ENCODE measurements at regions not wholly inside any gene's neighbourhood (a gene's known extent, or its start where the extent isn't known, plus 50 kb on each side); places are given as distances from the start of the nearest gene placed in this dataset.
A peak's percentile ranks its signal among the peaks of the same experiment; 100 is the strongest.

DNA sequence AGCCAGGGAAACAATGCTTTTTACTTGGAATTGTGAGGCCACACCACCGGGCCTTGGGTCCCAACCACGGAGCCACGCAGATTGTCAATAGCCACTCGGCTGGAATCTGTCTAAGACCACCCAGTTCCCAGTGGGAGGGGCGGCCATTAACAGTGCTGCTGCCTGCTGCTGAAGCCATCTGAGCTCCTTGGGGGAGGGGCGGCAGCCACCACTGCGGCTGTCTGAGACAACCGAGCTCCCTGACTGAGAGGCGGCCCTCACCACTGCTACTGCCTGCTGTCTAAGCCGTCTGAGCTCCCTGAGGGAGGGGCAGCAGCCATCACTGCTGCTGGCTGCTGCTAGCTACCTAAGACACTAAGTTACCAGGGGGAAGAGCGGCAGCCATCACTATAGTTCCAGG lies 64.3 kb downstream of the DMRTA2 start:
- CTCF ChIA-PET: no interaction called here

DNA sequence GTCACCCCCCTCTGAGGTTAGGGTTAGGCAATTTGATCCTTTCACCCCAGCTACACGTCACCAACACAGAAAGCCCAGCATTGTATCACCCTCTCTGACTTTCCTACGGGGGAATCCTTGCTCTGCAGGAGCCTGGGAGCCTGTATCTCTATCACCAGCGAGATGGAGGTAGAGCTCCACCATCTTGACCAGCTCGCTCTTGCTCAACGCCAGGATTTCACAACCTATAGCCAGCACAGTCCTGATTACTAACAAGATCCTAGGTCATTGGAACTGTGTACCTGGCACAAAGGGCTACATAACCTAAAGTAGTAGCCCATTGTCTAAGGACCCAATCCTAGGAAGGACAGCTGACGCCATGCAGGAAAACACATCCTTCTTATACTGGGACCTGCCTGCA lies 66.1 kb downstream of the DMRTA2 start:
- H3K27ac Mint-ChIP-seq: no peak overlapping the region
- ATAC-seq (no peak), DNase-seq (no peak)
- no peak overlapping the region for H3K4me3 Mint-ChIP-seq
- H3K36me3 Mint-ChIP-seq: no peaks in the 10 kb centered on the region
- CTCF ChIA-PET: interaction anchor here (1.2 kb wide), 1 partner anchor 10 kb away, joined by 3 read pairs; no protein-coding TSS in a partner anchor
- no peaks in the 10 kb centered on the region for H3K4me1 Mint-ChIP-seq
- H3K27me3 Mint-ChIP-seq: peaks cover 15% of the 10 kb centered on the region
- no peaks in the 10 kb centered on the region for H3K9me3 Mint-ChIP-seq (ENCODE audit: low read depth)

More for the DNA sequence above, 64.3 kb downstream of the DMRTA2 start:
- H3K9me3 Mint-ChIP-seq (ENCODE audit: low read depth): no peaks in the 10 kb centered on the region
- DNase-seq (no peak), ATAC-seq (no peak)
- peaks cover 30% of the 10 kb centered on the region for H3K27me3 Mint-ChIP-seq
- no peak overlapping the region for H3K27ac Mint-ChIP-seq
- no peaks in the 10 kb centered on the region for H3K4me1 Mint-ChIP-seq
- no peaks in the 10 kb centered on the region for H3K36me3 Mint-ChIP-seq
- H3K4me3 Mint-ChIP-seq: no peak overlapping the region

DNA sequence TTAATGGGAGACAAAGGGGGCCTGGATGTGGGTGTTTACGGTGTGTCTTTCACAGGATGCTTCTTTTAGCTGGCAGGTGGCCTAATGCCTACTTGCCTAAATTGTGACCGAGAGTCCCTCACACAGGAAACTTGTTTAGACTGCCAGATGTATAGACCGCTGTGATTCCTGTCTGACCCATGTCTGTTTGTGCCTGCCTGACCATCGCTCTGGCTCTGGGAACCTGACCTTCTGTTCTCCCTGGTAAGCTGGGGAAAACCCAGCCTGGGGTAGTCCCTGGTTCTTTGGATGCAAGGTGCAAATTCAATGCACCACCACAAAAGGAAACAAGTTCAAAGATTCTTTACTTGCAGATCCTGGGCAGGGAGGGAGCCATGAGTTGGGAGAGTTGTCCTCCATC lies 68.4 kb downstream of the DMRTA2 start:
- ATAC-seq: no peak
- H3K36me3 Mint-ChIP-seq: no peaks in the 10 kb centered on the region
- CTCF ChIA-PET: no interaction called here
- H3K9me3 Mint-ChIP-seq (ENCODE audit: low read depth): no peaks in the 10 kb centered on the region
- no peaks in the 10 kb centered on the region for H3K4me1 Mint-ChIP-seq
- no peak overlapping the region for H3K27ac Mint-ChIP-seq
- no peak for DNase-seq
- no peak overlapping the region for H3K4me3 Mint-ChIP-seq
- peaks cover 8% of the 10 kb centered on the region for H3K27me3 Mint-ChIP-seq

DNA sequence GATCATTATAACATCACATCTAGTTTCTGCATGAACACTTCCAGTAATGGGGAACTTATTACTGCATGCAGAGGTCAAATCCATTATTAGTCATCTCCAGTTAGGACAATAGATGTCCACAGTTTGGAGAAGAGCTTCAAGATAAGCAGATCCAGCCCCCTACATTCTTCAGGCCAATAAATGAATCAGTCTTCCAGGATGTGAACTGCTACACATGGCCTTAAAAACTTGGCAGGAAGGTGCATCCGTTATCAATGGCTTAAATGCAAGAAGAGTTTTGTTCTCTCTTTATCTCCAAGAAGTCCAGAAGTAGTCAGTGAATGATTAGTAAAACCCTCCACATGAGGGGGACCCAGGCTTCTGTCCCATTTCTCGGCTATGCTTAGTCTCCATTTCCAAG lies 70.8 kb downstream of the DMRTA2 start:
- H3K4me1 Mint-ChIP-seq: no peaks in the 10 kb centered on the region
- no peak overlapping the region for H3K27ac Mint-ChIP-seq
- CTCF ChIA-PET: interaction anchor here (1.3 to 2.4 kb wide), 2 partner anchors 18 to 20 kb away, joined by 5 to 6 read pairs; no protein-coding TSS in a partner anchor
- H3K9me3 Mint-ChIP-seq (ENCODE audit: low read depth): no peaks in the 10 kb centered on the region
- ATAC-seq (no peak), DNase-seq (no peak)
- H3K27me3 Mint-ChIP-seq: peaks cover 8% of the 10 kb centered on the region
- H3K4me3 Mint-ChIP-seq: no peak overlapping the region
- no peaks in the 10 kb centered on the region for H3K36me3 Mint-ChIP-seq

DNA sequence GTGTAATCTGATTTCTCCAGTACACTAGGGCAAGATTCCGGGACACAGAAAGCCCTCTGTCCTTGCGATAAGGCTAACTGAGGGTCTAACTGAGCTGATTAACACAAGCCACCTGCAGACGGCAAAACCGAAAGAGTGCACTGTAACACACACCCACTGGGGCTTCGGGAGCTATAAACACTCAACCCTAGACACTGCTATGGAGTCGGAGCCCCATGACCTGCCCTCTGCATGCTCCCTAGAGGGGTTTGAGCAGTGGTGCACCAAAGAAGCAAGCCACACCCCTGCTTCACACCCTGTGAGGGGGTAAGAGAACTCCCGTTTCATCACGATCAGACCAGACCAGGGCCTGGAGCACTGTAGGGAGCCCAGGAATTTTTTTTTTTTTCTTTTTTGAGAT lies 72.4 kb downstream of the DMRTA2 start:
- CTCF ChIA-PET: no interaction called here
- Mint-ChIP-seq H3K36me3 (no peaks in the 10 kb centered on the region), H3K4me3 (no peak overlapping the region), H3K9me3 (ENCODE audit: low read depth) (no peaks in the 10 kb centered on the region), H3K27ac (no peak overlapping the region), H3K4me1 (peaks cover 1% of the 10 kb centered on the region), H3K27me3 (peaks cover 8% of the 10 kb centered on the region)
- DNase-seq (no peak), ATAC-seq (no peak)

DNA sequence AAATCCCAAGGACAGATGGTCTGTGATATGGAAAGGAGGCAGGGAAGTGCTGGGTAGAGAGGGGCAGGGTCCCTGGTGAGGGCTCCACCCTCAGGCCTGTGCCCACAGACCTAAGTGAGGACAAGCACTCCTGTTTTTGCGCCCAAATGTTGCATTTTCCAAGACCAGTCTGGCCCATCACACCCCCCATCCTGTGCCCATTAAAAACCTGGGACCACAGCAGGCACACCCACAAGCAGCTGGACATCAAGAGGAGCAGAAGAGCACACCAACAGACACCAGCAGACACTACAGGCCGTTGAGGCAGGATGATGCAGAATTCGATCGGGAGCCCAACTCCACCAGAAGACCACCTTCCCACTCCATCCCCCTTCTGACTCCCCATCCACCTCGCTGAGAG lies 72.8 kb downstream of the DMRTA2 start:
- CTCF ChIA-PET: no interaction called here
- H3K27ac Mint-ChIP-seq: no peak overlapping the region
- no peak for ATAC-seq

DNA sequence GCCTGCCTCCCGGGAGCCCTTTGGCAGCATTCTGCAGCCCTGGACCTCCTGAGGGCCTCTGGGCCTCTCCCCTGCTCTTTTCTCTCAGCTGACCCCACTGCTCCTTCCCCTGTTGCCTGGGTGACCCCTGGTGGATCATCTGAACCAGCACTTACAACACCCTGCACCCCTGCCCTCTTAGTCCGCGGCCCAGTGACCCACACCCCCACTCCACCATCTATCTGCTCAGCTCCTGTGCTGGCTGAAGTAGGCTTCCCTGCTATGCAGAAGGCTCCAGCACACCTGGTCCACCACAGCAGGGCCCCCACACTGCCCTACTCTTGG lies 74.0 kb downstream of the DMRTA2 start:
- H3K36me3 Mint-ChIP-seq: no peaks in the 10 kb centered on the region
- no peak overlapping the region for H3K27ac Mint-ChIP-seq
- no peaks in the 10 kb centered on the region for H3K9me3 Mint-ChIP-seq (ENCODE audit: low read depth)
- CTCF ChIA-PET: no interaction called here
- ATAC-seq (no peak), DNase-seq (no peak)
- peaks cover 1% of the 10 kb centered on the region for H3K4me1 Mint-ChIP-seq
- H3K4me3 Mint-ChIP-seq: no peak overlapping the region
- H3K27me3 Mint-ChIP-seq: peaks cover 3% of the 10 kb centered on the region

More for the DNA sequence above, 72.8 kb downstream of the DMRTA2 start:
- Mint-ChIP-seq H3K27me3 (peaks cover 5% of the 10 kb centered on the region), H3K9me3 (ENCODE audit: low read depth) (no peaks in the 10 kb centered on the region), H3K4me3 (no peak overlapping the region), H3K36me3 (no peaks in the 10 kb centered on the region), H3K4me1 (peaks cover 1% of the 10 kb centered on the region)
- no peak for DNase-seq

DNA sequence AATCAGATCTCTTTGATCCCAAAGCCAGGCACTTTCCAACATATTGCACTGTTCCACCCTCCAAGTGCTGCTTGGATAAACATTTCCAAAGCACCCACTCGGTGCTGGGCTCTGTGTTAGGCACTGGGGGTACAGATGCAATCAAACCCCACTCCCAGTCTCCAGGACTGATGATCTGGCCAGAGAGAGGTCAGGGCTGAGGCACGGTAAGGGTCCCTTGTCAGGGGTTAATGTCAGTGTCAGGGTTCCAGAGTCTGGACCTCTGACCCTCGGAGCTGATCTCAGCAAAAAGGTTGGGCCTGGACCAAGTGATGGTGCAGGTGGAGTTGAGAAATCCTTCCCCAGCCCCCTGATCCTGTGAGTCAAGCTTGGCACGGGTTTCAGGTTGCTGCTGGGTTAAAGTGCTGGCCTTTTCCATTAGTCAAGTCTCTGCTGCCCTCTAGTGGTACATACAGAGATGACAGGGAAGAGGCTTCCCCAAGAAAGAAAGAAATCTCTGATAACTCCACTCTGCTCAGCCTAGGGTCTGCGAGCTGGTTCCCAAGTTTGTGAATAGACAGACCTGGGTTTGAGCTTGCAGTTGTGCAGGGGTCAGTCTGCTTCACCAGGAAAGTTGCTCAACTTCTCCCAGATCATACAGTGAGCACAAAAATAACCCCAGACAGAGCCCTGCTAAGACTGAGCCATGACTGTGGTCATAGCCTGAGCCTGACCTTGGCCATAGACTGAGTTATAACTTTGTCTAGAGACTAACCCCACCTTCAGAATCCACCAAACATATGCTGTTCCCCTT lies 74.6 kb downstream of the DMRTA2 start:
- Mint-ChIP-seq H3K9me3 (ENCODE audit: low read depth) (no peaks in the 10 kb centered on the region), H3K27ac (no peak overlapping the region), H3K36me3 (no peaks in the 10 kb centered on the region), H3K4me1 (peaks cover 1% of the 10 kb centered on the region), H3K4me3 (no peak overlapping the region), H3K27me3 (peaks cover 3% of the 10 kb centered on the region)
- no peak for DNase-seq
- ATAC-seq: peak; percentile 53
- CTCF ChIA-PET: interaction anchor here (0.8 to 1.6 kb wide), 2 partner anchors 16 kb away, joined by 3 to 5 read pairs; no protein-coding TSS in a partner anchor

DNA sequence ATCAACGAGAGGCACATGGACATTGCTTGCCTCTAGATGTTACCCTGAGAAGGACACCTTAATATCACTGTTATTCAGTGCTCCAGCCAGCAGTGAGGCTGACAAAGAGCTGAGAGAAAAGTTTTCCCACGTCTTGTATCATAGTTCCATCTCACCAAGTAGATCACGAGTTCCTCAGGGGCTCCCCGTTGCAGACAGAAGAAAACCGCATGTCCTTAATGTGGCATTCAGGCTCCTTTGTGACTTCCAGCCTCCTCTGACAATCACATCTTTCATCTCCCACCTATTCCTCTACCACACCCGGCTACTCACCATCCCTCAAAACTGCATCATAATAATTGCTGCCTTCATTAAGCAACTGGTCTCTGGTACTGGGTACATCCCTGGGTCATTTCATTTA lies 75.3 kb downstream of the DMRTA2 start:
- H3K27me3 Mint-ChIP-seq: peaks cover 3% of the 10 kb centered on the region
- H3K27ac Mint-ChIP-seq: no peak overlapping the region
- H3K9me3 Mint-ChIP-seq (ENCODE audit: low read depth): no peaks in the 10 kb centered on the region
- DNase-seq (no peak), ATAC-seq (no peak)
- H3K4me1 Mint-ChIP-seq: peaks cover 1% of the 10 kb centered on the region
- no peaks in the 10 kb centered on the region for H3K36me3 Mint-ChIP-seq
- CTCF ChIA-PET: interaction anchor here (0.8 to 1.6 kb wide), 2 partner anchors 15 to 17 kb away, joined by 3 to 5 read pairs; no protein-coding TSS in a partner anchor
- H3K4me3 Mint-ChIP-seq: no peak overlapping the region

DNA sequence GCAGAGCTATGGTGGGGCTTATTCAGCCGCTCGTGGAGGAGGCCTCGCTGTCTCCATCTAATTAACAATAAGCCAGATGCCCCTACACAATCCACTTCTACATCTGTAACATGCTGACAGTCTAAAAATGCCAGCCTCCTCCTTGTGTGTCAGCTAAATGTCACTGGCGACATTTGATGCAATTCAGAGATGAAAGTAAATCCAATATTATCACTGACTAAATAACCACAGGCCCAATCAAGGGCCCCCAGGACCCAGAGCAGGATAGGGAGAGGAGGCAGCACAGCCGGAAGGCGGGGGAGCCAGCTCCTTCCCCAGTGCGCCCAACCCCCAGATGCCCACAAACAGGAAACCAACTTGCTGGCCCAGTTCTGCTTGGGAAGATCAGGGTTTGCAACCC lies 76.6 kb downstream of the DMRTA2 start:
- CTCF ChIA-PET: no interaction called here
- ATAC-seq: no peak

DNA sequence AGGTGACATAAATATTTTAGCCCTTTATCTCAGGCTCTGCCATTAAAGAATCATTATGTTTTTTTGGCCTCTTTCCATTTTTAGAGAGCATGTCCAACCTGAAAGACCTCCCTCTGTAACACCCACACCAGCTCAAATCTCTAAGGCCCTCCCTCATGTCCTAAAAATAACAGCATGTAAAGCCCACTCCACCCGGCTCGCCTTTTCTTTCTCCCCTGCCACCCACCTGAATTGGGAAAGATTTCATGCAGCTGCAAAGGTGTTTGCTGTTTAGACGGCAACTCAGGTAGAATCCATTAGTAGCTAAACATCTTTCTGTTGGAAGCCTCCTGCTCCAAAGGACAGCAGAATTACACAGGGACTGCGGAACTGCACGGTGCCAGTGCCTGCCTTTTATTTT lies 79.9 kb downstream of the DMRTA2 start:
- CTCF ChIA-PET: no interaction called here
- ATAC-seq (no peak), DNase-seq (no peak)
- Mint-ChIP-seq H3K27me3 (peaks cover 12% of the 10 kb centered on the region), H3K9me3 (ENCODE audit: low read depth) (no peaks in the 10 kb centered on the region), H3K36me3 (no peaks in the 10 kb centered on the region), H3K4me1 (peaks cover 1% of the 10 kb centered on the region), H3K27ac (no peak overlapping the region), H3K4me3 (no peak overlapping the region)

More for the DNA sequence above, 76.6 kb downstream of the DMRTA2 start:
- Mint-ChIP-seq H3K9me3 (ENCODE audit: low read depth) (no peaks in the 10 kb centered on the region), H3K4me3 (no peak overlapping the region), H3K4me1 (peaks cover 1% of the 10 kb centered on the region), H3K27ac (no peak overlapping the region), H3K27me3 (peaks cover 8% of the 10 kb centered on the region), H3K36me3 (no peaks in the 10 kb centered on the region)
- DNase-seq: no peak

DNA sequence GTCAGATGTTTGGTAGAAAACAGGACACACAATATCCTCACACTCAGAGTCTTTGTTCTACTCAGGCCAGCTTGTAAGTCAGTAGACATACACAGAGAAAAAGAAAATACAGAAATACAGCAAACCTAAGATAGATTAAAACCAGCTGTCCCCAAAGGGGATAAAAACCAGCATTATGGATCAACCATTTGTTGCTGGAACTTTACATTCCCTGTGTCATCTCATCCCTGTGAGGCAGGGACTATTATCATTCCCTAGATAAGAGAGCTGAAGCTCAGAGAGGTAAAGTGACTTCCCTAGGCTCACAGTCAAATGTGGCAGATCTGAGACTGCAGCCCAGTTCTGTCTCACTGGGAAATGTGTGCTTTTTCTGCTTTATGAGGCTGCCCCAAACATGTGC lies 80.7 kb downstream of the DMRTA2 start:
- no peak for ATAC-seq
- H3K27ac Mint-ChIP-seq: no peak overlapping the region
- H3K9me3 Mint-ChIP-seq (ENCODE audit: low read depth): no peaks in the 10 kb centered on the region
- peaks cover 1% of the 10 kb centered on the region for H3K4me1 Mint-ChIP-seq
- CTCF ChIA-PET: interaction anchor here (0.8 to 1.5 kb wide), 2 partner anchors 9 to 11 kb away, joined by 3 to 12 read pairs; no protein-coding TSS in a partner anchor
- no peak overlapping the region for H3K4me3 Mint-ChIP-seq
- no peaks in the 10 kb centered on the region for H3K36me3 Mint-ChIP-seq
- peaks cover 16% of the 10 kb centered on the region for H3K27me3 Mint-ChIP-seq
- no peak for DNase-seq

DNA sequence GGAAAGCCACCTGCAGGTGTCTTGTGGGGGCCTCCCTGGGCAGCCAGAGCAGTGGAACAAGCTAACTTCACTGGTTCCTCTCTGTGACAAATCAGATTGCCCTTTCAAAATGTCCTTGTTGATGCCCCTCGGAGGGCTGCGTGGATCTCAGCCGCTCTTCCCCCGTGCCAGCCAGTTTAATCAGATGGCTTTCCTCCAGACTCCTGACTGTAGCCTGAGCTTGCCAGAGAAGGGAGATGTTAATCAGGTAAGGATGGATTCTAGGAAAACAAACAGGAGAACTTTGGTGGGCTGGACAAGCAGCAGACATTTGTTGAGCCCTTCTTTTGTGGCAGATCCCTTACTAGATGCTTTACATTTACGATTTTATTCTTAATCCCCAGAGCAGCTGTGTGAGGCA lies 88.2 kb downstream of the DMRTA2 start:
- Mint-ChIP-seq H3K4me1 (peaks cover 6% of the 10 kb centered on the region), H3K9me3 (ENCODE audit: low read depth) (no peaks in the 10 kb centered on the region), H3K36me3 (no peaks in the 10 kb centered on the region), H3K4me3 (no peak overlapping the region), H3K27ac (no peak overlapping the region), H3K27me3 (peaks cover 37% of the 10 kb centered on the region)
- CTCF ChIA-PET: interaction anchor here (1.3 kb wide), 1 partner anchor 17 kb away, joined by 5 read pairs; no protein-coding TSS in a partner anchor
- no peak for ATAC-seq
- no peak for DNase-seq

DNA sequence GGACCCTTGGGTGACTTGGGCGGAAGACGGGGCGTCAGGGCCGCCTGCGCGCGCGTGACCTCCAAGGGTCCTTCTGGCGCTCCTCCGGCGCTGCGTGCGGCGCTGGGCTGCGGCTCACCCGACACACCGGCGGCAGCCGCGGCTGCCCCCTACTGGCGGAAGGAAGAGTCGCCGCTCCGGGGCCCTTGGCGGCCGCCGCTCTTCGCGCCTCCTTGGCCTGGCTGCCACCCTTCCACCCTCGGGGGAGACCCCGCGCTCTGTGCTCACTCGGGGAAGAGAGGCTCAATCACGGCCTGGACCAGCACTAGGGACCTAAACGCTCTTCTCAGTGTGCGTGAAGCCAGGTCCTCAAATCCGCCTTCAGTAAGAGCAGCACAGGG lies 89.7 kb downstream of the DMRTA2 start:
- ATAC-seq (peak; percentile 82), DNase-seq (peak; percentile 61)
- H3K27ac Mint-ChIP-seq: no peak overlapping the region
- H3K36me3 Mint-ChIP-seq: no peaks in the 10 kb centered on the region
- CTCF ChIA-PET: interaction anchor here (0.6 to 2.0 kb wide), 11 partner anchors 8 to 312 kb away, joined by 3 to 12 read pairs (median 4); no protein-coding TSS in a partner anchor
- H3K4me3 Mint-ChIP-seq: peak overlapping the region; percentile 12
- H3K9me3 Mint-ChIP-seq (ENCODE audit: low read depth): no peaks in the 10 kb centered on the region
- H3K27me3 Mint-ChIP-seq: peaks cover 37% of the 10 kb centered on the region
- H3K4me1 Mint-ChIP-seq: peaks cover 6% of the 10 kb centered on the region
